HG03196 (cell line): ENCODE measurements at regions not wholly inside any gene's neighbourhood (a gene's known extent, or its start where the extent isn't known, plus 50 kb on each side); places are given as distances from the start of the nearest gene placed in this dataset.
"Not testable (repeated sequence)": the region's sequence is repeated elsewhere in the genome, so short reads cannot be mapped to it uniquely, and the experiment has no call there.

Experiments
- ATAC-seq: cut with Tn5 transposase; IDR thresholded peaks from one replicate; pipeline ENCODE4 v1.9.1; 2021; ENCODE audit not compliant: unreplicated experiment

DNA sequence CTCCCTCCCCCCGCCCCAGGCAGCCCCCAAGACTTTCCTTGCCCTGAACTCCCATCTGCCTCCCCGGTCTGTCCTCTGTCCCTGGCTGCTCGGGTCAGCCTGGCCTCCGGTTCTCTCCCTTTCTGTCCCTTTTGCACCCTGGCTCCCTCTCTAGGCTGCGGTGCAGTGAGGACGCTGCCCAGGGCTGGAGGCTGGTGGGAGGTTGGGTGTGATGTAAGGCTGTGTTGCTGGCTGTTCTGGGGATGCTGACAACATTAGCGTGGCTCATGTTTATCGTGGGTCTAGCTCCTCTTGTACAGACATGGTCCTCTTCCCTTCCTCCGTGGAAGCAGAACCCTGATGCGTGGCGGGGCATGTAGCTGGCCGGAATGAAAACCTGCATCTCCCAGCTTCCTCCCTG lies 357.5 kb downstream of the CNTNAP3B start:
- ATAC-seq: not testable (repeated sequence)

DNA sequence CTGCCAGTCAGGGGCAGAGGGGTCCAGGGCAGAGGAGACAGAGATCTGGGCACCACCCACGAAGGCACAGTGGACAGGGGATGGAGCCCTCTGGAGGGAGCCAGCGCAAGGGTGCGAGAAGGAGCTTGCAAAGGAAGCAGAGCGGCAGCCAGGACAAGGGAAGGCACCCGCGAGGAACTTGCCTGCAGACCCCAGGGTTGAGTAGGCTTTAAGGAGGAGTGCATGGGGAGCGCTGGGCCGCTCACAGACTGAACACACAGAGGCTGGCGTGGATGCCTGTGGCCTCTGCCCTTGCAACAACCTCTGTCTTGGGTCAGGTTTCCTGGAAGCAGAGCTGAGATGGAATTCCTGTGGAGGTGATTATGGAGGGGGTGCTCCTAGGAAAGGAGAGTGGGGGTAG lies 374.4 kb downstream of the CNTNAP3B start:
- ATAC-seq: not testable (repeated sequence)

DNA sequence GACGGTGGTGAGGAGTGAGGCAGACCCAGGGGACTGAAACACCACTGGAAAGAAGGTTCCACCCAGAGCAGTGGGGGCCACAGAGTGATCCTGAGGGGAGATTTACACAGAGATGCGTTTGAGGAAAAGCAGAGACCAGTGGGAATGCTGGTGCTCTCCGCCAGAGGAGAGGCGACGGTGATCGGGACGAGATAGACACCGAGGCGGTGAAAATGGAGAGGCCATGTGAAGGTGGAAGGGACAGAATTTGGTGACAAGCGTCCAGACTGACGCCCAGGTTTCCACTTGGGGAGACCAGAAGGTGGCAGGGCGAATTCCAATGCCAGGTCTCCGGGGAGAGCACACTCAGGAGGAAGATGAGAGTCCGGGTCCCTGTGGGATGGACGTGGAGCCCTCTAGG lies 374.8 kb downstream of the CNTNAP3B start:
- not testable (repeated sequence) for ATAC-seq

DNA sequence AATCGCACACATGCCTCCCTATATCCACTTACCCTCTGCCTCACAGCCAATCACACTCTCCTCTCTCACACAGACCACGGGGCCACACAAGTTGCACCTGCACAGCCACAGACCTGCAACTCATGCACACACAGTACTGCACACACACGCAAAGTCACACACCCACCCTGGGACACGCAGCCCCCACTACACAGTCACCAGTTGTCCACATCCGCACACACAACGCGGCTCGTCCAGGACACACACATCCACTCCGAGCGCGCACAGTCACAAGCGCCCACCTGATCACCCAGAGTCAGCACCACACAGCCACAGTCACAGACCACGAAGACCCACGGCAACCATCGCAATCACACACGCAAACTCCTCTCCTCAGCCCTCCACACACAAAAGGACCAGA lies 387.3 kb downstream of the CNTNAP3B start:
- ATAC-seq: not testable (repeated sequence)

DNA sequence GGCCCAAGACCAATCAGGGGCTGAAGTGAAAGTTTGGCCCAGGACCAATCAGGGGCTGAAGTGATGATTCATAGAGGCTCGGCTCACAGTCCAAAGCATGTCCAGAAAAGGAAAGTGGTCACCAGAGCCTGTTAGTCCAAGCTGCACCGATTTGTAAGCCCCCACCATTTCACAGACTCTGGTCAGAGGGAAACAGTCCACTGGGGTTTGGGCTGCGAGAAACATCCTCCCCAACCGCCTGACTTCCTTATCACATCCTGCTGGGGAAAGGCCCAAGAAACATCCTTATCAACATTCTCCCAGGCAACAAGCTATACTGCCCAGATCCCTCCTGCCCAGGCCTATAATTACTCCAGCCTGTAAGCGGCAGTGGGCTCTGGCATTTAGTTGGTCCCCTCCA lies 388.1 kb downstream of the CNTNAP3B start:
- ATAC-seq: not testable (repeated sequence)

DNA sequence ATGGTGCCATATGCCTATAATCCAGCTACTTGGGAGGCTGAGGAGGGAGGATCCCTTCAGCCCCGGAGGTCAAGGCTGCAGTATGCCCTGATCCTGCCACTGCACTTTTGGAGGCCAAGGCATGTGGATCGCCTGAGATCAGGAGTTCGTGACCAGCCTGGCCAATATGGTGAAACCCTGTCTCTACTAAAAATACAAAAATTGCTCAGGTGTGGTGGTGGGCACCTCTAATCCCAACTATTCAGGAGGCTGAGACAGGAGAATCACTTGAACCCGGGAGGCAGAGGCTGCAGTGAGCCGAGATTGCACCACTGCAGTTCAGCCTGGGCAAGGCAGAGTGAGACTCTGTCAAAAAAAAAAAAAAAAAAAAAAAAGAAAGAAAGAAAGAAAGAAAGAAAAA lies 390.5 kb downstream of the CNTNAP3B start:
- not testable (repeated sequence) for ATAC-seq

DNA sequence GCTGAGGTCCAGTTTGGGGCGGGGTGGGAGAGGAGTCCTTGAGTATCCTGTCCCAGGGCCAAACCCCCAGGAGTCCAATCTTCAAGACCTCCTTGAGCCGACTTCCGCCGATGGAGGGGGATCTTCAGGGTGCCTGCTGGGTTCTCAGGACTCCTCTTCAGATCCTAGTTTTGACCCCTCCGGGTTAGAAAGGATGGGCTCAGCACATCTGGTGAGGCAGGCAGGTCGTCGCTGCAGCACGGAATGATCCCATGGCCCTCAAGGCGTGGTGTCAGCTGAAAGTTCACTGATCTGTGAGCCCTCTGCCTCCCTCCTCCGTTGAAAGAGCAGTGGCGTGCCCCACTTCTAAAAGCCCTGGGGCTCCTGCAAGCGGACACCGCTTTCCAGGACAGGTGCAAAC lies 430.0 kb downstream of the CNTNAP3B start:
- ATAC-seq: not testable (repeated sequence)

DNA sequence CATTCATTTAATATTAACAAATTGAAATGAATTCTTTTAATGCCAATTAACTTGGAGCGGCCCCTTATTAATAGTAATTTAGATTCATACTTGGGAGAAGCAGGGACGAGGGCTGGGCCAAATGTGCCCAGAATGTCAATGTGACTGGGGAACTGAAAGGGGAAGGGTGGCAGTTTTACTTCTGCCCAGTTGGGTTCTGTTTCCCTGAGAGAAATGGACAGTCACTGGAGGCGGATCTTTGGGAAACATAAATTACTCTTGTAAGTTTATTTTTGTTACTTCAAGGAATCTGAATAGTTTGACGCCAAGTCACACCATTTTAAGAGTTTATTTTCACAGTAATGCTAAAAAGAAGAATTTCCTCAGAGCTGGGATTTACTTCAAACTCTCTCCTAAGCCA lies 432.1 kb downstream of the CNTNAP3B start:
- ATAC-seq: not testable (repeated sequence)

DNA sequence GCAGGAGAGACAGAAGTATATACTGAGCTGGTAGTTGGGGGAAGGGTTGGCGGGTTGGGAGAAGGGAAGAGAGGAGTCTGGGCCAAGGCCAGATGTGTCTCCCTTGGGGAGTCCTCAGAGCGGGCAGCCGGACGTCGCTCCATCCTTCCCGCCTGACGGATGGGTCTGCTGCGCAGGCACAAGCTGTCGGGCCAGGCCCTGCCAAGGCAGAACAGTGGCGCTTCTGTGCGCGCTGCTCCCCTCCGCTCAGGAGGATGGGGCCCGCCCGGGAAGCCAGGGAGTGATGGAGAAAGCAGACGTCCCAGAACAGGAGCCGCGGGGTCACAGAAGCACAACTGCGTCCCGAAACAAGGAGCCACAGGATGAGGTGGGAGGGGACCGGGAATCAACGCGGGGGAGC lies 449.9 kb downstream of the CNTNAP3B start:
- not testable (repeated sequence) for ATAC-seq

DNA sequence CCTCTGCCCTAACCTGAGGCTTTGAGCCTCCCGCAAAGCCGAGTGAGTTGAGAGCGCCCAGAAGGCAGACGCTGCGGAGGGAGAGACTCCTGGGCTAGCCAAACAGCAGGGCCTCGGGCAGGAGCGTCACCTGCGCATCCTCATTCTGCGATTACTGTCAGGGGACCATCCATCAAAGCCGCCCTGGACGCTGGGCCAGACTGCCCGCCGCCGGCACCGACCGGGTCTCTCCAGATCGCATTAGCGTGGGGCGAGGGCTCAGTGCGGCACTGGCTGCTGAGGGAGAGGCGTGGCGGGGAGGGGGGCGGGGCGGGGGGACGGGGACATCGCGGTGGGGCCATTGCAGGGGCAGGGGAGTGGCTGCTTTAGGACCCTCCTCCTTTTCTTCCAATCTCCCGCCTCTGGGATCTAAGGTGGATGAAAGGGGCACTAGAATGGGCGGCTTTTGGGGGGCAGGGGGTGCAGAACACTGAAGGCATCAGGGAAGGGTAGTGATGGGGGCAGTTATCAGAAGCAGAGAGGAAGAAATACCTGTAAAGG lies 465.7 kb downstream of the CNTNAP3B start:
- ATAC-seq: not testable (repeated sequence)

DNA sequence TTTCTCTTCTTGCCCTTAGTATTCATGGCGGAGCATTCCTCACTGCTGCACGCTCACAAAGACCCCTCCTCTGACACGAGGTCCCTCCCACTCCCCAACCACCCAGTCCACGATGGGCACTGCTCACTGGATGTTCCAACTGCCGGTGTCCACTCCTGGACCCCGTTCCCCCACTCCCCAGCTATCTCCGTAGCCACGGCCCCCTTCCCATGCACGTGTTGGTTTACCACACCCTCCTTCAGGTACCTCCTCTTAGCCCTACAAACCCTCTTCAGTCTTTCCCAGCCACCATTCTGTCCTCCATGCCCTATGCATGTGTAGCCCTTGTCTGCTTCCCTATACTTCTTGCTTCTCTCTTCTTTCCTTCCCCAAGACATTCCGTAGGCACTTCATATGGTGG lies 469.6 kb upstream of the ZNG1F start:
- not testable (repeated sequence) for ATAC-seq

DNA sequence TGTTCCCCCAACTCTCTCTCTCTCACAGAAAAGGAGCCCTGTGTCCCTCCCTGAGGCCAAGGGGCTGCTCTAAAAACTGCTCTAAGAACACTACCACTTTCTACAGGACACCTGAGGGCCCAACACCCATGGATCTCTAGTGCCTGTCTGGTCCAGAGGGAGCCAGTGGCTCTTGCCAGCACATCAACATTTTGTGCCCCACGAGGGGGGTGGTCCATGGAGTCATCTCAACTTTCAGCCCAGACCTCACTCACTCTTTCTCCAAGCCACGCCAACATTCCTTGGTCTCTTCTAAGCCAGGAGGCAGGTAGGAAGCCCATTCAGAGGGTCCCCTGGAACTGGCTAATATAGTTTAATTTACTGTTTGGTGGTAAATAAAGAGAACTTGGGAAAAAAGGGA lies 469.0 kb upstream of the ZNG1F start:
- not testable (repeated sequence) for ATAC-seq

DNA sequence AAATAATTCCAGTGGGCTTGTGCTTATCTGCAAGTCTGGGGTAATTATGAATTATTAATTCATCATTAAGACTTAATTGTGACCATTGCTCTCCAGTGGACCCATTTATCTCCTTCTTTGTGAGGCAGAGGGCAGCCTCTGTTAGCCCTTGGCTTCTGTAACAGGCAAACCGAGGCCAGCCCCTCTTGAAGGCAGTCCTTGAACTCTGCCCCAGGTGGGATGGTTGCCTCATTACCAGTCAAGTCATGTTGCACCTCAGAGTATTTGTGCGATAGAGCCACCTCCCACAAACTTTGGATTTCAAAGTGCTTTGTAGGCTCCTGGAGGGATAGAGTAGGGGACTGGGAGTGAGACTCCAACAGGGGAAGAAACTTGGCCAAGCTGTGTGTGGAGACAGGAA lies 468.0 kb upstream of the ZNG1F start:
- not testable (repeated sequence) for ATAC-seq

DNA sequence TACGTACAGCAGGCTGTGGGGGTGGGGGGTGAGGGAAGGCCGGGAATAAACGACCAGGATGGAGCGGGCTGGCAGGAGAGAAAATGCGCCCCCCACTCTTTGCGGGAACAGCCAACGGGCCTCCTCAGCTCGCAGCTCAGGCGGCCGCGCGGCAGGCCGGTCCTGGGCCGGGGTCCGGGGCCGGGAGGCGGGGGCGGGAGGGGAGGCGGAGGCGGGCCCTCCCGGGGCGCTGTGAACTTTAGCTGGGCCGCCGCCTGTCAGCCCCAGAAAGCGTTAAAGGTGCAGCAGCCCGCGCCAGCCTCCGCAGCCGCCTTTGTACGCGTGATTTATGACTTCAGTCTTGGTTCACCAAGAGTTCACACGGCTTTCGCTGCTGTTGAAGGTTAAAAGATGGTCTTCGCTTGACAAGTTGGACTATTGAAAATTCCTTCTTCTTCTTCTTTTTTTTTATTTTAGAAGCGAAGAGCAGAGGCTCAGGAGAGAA lies 466.0 kb upstream of the ZNG1F start:
- not testable (repeated sequence) for ATAC-seq

DNA sequence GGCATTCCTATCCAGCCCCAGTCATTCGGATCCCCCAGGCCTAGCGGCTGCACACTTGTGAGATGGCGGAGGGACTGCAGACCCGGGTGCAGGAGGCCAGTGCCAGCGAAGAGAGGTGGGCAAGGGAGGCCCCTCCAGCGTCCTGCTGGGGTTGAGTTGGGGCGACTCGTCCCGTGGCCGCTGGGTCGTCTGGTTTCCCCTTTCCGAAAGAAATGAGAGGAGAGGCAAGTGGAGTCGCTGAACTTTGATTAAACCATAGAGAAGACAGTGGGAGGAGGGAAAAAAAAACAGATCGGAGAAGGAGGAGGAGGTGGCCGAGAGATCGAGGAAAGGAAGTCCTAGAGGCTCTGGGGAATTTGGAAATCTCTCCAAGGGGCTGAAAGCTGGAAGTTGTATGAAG lies 465.2 kb upstream of the ZNG1F start:
- ATAC-seq: not testable (repeated sequence)

DNA sequence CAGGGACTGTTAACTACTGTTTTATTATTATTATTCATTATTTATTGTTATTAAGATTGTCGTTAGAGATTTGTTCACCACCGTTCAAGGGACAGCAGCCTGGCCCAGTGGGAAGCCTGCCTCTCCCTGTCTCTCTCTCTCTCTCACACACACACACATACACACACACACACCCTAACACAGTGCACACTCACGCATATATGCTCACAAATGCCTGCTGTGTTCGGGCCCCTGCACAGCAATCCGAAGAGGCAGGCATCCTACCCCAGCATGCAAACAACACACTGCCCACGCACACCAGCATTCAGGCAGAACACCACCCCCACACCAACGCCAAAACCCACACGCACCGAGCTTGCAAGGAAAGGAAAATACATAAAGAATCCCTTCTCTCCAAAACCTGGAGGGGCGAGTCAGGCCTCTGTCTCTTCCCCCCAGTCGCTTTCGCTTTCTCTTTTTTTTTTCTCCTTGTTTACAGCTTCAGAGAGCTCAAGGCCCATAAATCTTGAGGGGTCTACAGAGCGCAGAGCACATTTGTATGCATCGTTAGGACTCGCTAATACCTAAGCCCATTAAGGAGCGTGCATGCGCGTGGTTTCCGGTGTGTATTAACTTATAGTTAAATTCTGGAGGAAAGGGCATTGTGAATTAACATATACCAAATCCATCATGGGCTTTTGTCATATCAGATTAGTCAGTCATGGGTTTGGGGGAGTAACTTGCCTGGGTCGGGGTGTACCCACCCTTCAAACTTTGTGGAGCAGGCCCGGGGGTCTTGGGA lies 464.6 kb upstream of the ZNG1F start:
- not testable (repeated sequence) for ATAC-seq

DNA sequence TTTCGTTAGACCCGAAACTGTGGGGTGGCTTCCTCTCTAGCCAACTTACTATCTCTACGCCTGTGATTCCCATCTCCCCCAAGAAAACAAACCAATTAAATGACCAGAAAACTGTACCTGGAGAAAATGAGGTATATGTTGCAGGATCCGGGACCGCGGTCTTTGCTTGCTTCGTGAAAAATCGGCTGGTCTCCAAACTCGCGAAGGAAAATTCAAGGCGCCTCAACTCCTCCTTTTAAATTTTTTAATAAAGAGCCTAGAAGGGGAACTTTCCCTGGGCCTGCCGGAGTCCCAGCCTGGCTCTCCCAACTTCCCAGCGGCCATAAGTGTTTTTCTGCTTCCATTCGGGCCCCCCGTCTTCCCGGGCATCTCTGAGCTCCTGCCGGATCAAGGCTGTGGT lies 463.7 kb upstream of the ZNG1F start:
- ATAC-seq: not testable (repeated sequence)

DNA sequence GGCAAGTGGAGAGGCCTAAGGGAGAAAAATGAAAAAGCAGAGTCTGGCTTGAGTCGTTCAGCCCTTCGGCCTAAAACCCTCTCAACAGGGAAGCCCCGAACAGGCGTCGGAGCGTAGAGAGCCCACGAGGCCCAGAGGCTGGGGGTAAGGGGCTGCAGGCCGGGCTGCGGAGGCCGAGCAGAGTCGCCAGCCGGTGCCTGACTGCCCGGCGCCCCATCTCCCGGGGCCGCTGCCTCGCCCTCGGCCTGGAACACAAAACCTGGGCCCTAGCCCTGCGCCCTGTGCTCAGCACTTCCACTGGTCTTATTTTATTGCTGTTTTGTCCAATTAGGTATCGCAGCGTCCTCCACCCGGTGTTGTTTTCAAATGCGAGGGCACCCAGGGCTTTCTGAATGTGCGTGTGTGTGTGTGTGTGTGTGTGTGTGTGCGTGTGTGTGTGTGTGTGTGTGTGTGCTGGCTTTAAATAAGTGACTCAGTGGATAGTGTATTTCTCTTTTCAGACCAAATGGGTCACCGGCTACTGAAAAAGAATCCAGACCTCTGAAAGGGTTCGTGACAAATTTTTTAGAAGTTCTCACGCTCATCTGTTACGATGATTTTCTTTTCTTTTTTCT lies 463.1 kb upstream of the ZNG1F start:
- not testable (repeated sequence) for ATAC-seq

DNA sequence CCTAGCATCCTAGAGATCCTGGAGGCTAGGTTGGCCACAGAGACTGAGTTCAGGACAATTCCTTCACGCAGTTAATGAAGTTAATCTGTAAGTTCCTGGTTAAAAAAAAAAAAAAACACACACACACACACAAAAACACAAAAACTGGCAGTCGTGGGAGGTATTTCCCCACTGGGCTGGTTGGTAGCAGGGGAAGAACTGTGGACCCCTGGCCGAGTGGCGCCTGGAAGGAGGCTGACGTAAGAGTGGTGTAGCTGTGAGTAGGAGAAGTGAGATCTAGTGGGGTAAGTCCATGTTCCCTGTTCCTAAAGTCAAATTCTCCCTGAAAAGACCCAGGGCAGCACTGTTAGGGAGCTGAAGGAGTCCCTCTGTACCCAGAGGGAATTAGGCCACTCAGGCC lies 461.0 kb upstream of the ZNG1F start:
- not testable (repeated sequence) for ATAC-seq

DNA sequence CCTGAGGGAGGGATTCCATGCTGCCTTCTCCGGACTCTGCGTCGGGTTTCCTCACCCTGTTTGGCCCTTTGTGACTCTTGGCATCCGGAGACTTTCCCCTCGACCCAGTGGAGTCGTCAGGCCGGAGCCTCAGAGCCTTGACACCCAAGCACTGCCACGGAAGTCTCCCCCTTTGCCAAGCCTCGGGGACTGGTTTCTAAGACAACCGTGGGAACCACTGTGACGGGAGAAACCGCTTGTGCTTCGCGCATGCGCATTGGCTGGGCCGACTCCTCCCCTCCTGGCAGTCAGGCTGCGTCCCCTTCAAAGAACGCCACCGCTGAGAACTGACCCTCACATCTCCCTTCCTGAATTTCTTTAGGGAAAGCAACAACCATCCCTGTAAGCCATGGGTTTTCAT lies 459.4 kb upstream of the ZNG1F start:
- not testable (repeated sequence) for ATAC-seq

DNA sequence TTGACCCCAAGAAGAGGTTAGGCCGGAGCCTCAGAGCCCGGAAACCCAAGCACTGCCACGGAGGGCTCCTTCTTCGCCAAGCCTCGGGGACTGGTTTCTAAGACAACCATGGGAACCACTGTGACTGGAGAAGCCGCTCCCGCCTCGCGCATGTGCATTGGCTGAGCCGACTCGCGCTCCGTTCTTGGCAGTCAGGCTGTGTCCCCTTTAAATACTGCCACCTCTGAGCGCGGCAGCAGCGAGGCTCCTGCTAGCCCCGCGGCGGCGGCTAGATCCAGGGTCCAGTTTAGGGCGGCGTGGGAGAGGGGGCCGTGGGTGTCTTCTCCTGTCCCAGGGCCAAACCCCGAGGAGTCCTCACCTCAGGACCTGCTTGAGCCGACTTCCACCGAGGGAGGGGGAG lies 457.1 kb upstream of the ZNG1F start:
- not testable (repeated sequence) for ATAC-seq
